Activated naive CD4-positive, alpha-beta T cell treated with anti-CD3 and anti-CD28 coated beads, Interleukin-2, amount 50 U/mL, for 24 hours (primary cell): ENCODE measurements at regions not wholly inside any gene's neighbourhood (a gene's known extent, or its start where the extent isn't known, plus 50 kb on each side); places are given as distances from the start of the nearest gene placed in this dataset.
"Not testable (repeated sequence)": the region's sequence is repeated elsewhere in the genome, so short reads cannot be mapped to it uniquely, and the experiment has no call there.

Source experiments
- H3K27ac Mint-ChIP-seq: one replicate; pipeline ENCODE4 v1.8.0; 2021; ENCODE audit warnings: mild to moderate bottlenecking, mixed read lengths
- H3K27me3 Mint-ChIP-seq: one replicate; pipeline ENCODE4 v1.8.0; 2021; ENCODE audit warnings: mixed read lengths
- H3K36me3 Mint-ChIP-seq: one replicate; pipeline ENCODE4 v1.8.0; 2021; ENCODE audit warnings: mixed read lengths
- H3K4me1 Mint-ChIP-seq: one replicate; pipeline ENCODE4 v1.8.0; 2021; ENCODE audit warnings: mixed read lengths
- H3K4me3 Mint-ChIP-seq: one replicate; pipeline ENCODE4 v1.8.0; 2021; ENCODE audit warnings: mild to moderate bottlenecking, mixed read lengths
- H3K9me3 Mint-ChIP-seq: one replicate; pipeline ENCODE4 v1.8.0; 2021; ENCODE audit warnings: mixed read lengths

DNA sequence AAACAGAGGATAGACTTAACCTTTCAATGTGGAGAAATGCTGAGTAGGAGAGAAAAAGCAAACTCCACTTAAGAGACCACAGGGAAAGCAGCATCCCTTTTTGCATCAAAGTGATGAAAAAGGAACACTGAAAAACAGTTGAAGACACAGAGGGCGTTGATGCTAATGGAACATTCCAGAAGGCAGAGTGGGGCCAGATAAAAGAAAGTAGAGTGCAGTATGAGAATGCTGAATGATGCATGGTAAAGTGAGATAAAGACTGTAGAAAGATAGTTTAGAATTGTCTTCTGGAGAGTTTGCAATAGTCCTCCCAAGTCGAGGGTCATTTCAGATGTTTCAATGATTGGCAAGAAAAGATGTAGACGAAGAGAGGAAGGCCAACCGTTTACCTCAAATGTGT lies 574.3 kb downstream of the PRR16 start:
- no peak overlapping the region for H3K27ac Mint-ChIP-seq
- no peaks in the 10 kb centered on the region for H3K27me3 Mint-ChIP-seq
- H3K4me3 Mint-ChIP-seq: no peak overlapping the region
- H3K4me1 Mint-ChIP-seq: no peaks in the 10 kb centered on the region
- no peaks in the 10 kb centered on the region for H3K9me3 Mint-ChIP-seq
- no peaks in the 10 kb centered on the region for H3K36me3 Mint-ChIP-seq

DNA sequence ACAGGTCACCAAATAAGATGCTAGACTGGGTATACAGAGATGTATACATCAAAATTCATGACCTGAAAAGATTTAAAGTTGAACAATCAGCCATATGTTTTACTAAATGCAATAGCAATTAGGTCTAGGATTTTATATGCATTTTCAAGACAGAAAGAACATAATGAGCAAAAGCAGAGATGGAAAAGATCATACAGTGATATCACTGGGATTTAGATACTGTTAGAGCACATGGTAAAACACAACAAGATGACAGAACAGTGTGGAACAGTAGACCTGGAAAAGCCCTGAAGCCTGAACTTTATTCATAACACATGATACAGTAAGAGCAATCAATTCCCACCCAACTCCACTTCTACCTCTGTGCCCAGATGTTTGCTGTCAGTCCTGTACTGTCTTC lies 585.9 kb downstream of the PRR16 start:
- peaks cover 4% of the 10 kb centered on the region for H3K9me3 Mint-ChIP-seq
- no peaks in the 10 kb centered on the region for H3K27me3 Mint-ChIP-seq
- H3K36me3 Mint-ChIP-seq: no peaks in the 10 kb centered on the region
- H3K4me1 Mint-ChIP-seq: no peaks in the 10 kb centered on the region
- H3K27ac Mint-ChIP-seq: no peak overlapping the region
- H3K4me3 Mint-ChIP-seq: no peak overlapping the region

DNA sequence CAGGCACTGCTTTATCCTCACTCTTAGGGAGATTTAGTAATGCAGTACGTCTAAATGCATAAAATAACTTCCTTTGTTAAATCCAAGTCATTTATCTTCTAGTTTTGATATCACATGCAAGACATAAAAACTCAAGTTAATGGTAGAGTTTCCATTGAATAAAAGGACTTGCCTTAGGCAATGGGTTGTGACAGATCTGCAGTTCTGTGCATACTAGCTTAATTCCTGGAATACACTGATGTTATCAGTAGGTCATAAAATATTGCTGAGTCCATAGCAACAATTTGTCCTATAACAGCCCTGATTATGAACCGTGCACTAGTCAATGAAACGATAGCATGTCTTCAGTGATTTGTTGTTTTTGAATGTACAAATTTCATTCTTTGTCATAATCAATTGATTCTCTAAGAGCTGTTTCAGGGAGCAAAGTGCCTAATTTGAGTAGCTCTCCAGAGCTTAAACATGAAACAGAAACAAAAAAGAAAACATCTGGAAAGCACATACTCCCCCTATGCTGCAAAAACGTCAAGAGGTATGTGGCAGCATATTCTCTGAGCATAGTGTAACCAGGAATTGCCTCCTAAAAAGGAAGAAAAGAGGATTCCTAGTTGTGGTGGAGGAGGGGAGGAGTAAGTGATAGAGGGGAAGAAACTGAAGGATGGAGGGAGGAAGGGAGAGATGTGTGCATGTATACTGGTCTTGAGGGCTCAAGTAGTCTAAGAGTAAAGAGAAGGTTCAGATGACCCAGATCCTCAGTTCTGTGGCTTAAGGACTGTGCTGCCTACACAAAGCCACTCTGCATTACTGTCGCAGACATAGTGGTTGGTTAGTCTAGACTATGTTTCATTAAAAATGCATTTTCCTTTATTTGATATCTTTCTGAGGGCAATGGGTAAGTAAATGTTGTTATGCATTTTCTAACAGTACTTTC lies 589.2 kb downstream of the PRR16 start:
- no peaks in the 10 kb centered on the region for H3K36me3 Mint-ChIP-seq
- H3K4me1 Mint-ChIP-seq: no peaks in the 10 kb centered on the region
- H3K27me3 Mint-ChIP-seq: no peaks in the 10 kb centered on the region
- H3K9me3 Mint-ChIP-seq: peaks cover 4% of the 10 kb centered on the region
- H3K27ac Mint-ChIP-seq: no peak overlapping the region
- H3K4me3 Mint-ChIP-seq: no peak overlapping the region

- H3K9me3 Mint-ChIP-seq: peaks cover 4% of the 10 kb centered on the region
- H3K36me3 Mint-ChIP-seq: no peaks in the 10 kb centered on the region
- H3K27me3 Mint-ChIP-seq: no peaks in the 10 kb centered on the region
- H3K4me1 Mint-ChIP-seq: no peaks in the 10 kb centered on the region
- no peak overlapping the region for H3K27ac Mint-ChIP-seq
- H3K4me3 Mint-ChIP-seq: no peak overlapping the region
These were observed 591.5 kb downstream of the PRR16 start for GRCh38 chr5:121055586-121055985.

DNA sequence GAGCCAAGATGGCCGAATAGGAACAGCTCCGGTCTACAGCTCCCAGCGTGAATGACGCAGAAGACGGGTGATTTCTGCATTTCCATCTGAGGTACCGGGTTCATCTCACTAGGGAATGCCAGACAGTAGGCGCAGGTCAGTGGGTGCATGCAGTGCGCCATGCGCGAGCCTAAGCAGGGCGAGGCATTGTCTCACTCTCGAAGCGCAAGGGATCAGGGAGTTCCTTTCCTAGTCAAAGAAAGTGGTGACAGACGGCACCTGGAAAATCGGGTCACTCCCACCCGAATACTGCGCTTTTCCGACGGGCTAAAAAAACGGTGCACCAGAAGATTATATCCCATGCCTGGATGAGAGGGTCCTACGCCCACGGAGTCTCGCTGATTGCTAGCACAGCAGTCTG lies 600.1 kb downstream of the PRR16 start:
- not testable (repeated sequence) for H3K27ac Mint-ChIP-seq, H3K4me3 Mint-ChIP-seq, H3K36me3 Mint-ChIP-seq, H3K9me3 Mint-ChIP-seq, H3K27me3 Mint-ChIP-seq, H3K4me1 Mint-ChIP-seq

DNA sequence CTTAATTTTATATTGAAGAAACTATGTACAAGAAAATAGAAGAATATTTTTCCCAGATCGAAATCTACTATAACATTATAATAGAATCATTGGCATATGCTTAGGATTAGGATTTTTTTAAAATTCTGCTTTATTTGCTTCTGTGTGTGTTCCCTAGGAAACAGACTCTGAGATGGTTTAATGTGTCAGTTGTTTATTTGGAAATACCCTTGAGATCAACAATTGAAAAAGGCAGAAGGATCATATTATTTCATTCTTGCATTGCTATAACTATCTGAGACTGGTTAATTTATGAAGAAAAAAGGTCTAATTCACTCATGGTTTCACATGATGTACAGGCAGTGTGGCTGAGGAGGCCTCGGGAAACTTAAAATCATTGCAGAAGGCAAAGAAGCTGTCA lies 622.6 kb downstream of the PRR16 start:
- Mint-ChIP-seq H3K4me3 (no peak overlapping the region), H3K36me3 (no peaks in the 10 kb centered on the region), H3K27ac (no peak overlapping the region), H3K9me3 (peaks cover 7% of the 10 kb centered on the region), H3K27me3 (no peaks in the 10 kb centered on the region), H3K4me1 (no peaks in the 10 kb centered on the region)

GRCh38 chr5:121087560-121087959 lies 623.5 kb downstream of the PRR16 start:
- Mint-ChIP-seq H3K27me3 (no peaks in the 10 kb centered on the region), H3K4me1 (no peaks in the 10 kb centered on the region), H3K4me3 (no peak overlapping the region), H3K36me3 (no peaks in the 10 kb centered on the region), H3K9me3 (peaks cover 7% of the 10 kb centered on the region), H3K27ac (no peak overlapping the region)

GRCh38 chr5:121088341-121088740 lies 624.2 kb downstream of the PRR16 start:
- H3K9me3 Mint-ChIP-seq: peaks cover 7% of the 10 kb centered on the region
- no peak overlapping the region for H3K27ac Mint-ChIP-seq
- no peaks in the 10 kb centered on the region for H3K4me1 Mint-ChIP-seq
- no peaks in the 10 kb centered on the region for H3K36me3 Mint-ChIP-seq
- H3K27me3 Mint-ChIP-seq: no peaks in the 10 kb centered on the region
- no peak overlapping the region for H3K4me3 Mint-ChIP-seq

GRCh38 chr5:121090822-121091221 lies 626.7 kb downstream of the PRR16 start:
- H3K36me3 Mint-ChIP-seq: no peaks in the 10 kb centered on the region
- no peaks in the 10 kb centered on the region for H3K27me3 Mint-ChIP-seq

GRCh38 chr5:121100931-121101330 lies 636.8 kb downstream of the PRR16 start:
- Mint-ChIP-seq H3K36me3 (no peaks in the 10 kb centered on the region), H3K27me3 (no peaks in the 10 kb centered on the region), H3K27ac (no peak overlapping the region), H3K4me1 (no peaks in the 10 kb centered on the region), H3K9me3 (peaks cover 12% of the 10 kb centered on the region), H3K4me3 (no peak overlapping the region)

More at GRCh38 chr5:121090822-121091221, 626.7 kb downstream of the PRR16 start:
- H3K4me3 Mint-ChIP-seq: no peak overlapping the region
- H3K9me3 Mint-ChIP-seq: peaks cover 7% of the 10 kb centered on the region
- no peaks in the 10 kb centered on the region for H3K4me1 Mint-ChIP-seq
- H3K27ac Mint-ChIP-seq: no peak overlapping the region

DNA sequence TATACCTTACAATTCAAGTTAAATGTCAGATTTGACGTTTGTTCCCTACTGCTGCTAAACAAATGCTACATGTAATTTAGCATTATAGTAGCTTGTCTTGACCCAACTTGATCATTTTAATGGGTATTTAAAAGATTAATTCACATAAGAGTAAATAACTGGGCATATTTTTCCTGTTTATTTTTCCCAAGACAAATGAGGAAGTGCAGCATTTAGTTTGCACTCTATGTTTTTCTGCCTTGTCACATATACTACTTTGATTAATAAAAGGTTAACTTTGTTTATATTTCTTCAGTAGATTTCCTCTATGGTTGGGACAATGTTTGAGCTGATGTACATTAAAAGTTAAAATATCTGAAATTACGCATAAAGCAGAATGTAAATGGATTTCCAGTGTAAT lies 641.8 kb downstream of the PRR16 start:
- Mint-ChIP-seq H3K27me3 (no peaks in the 10 kb centered on the region), H3K4me3 (no peak overlapping the region), H3K36me3 (no peaks in the 10 kb centered on the region), H3K27ac (no peak overlapping the region), H3K9me3 (no peaks in the 10 kb centered on the region), H3K4me1 (no peaks in the 10 kb centered on the region)

DNA sequence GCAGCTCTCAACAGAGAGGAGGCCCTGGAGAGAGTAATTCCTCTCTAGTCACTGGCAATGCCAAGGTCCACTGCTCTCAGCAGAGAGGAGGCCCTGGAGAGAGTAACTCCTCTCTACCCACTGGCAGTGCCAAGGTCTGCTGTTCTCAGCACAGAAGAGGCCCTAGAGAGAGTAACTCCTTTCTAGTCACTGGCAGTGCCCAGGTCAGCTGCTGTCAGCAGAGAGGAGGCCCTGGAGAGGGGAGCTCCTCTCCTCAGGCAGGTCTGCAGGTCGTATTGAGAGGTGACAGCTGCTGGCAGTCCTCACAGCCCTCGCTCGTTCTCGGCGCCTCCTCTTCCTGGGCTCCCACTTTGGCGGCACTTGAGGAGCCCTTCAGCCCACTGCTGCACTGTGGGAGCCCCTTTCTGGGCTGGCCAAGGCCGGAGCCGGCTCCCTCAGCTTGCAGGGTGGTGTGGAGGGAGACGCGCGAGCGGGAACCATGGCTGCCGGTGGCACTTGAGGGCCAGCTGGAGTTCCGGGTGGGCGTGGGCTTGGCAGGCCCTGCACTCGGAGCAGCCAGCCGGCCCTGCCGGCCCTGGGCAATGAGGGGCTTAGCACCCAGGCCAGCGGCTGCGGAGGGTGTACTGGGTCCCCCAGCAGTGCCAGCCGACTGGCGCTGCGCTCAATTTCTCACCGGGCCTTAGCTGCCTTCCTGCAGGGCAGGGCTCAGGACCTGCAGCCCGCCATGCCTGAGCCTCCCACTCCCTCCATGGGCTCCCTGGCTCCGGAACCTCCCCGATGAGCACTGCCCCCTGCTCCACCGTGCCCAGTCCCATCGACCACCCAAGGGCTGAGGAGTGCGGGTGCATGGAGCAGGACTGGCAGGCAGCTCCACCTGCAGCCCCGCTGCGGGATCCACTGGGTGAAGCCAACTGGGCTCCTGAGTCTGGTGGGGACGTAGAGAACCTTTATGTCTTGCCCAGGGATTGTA lies 642.9 kb downstream of the PRR16 start:
- not testable (repeated sequence) for H3K27ac Mint-ChIP-seq, H3K27me3 Mint-ChIP-seq, H3K4me3 Mint-ChIP-seq, H3K9me3 Mint-ChIP-seq, H3K4me1 Mint-ChIP-seq, H3K36me3 Mint-ChIP-seq

DNA sequence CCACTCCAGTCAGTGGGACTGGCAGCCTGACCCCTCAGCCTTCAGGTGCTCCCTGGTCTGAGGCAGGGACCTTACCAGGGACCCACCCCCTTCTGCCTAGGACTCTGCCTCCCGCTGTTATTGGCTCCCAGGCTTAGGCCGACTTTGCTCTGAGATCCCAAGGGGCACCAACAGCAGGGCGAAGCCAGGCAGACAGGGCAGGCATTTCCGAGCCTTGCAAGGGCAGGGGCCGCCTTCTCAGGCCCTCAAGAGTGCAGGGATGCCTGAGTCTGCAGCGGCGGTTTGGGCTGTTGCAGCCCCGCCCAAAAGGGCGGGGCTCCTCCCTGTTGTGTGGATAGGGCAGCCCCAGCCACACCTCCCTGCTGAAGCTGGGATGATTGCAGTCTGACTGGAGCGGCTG lies 644.6 kb downstream of the PRR16 start:
- no peaks in the 10 kb centered on the region for H3K4me1 Mint-ChIP-seq
- no peaks in the 10 kb centered on the region for H3K9me3 Mint-ChIP-seq
- no peaks in the 10 kb centered on the region for H3K36me3 Mint-ChIP-seq
- no peaks in the 10 kb centered on the region for H3K27me3 Mint-ChIP-seq
- no peak overlapping the region for H3K27ac Mint-ChIP-seq
- no peak overlapping the region for H3K4me3 Mint-ChIP-seq

GRCh38 chr5:121109817-121110216 lies 645.7 kb downstream of the PRR16 start:
- Mint-ChIP-seq H3K4me1 (no peaks in the 10 kb centered on the region), H3K27me3 (no peaks in the 10 kb centered on the region), H3K4me3 (no peak overlapping the region), H3K27ac (no peak overlapping the region), H3K9me3 (peaks cover 8% of the 10 kb centered on the region), H3K36me3 (no peaks in the 10 kb centered on the region)

DNA sequence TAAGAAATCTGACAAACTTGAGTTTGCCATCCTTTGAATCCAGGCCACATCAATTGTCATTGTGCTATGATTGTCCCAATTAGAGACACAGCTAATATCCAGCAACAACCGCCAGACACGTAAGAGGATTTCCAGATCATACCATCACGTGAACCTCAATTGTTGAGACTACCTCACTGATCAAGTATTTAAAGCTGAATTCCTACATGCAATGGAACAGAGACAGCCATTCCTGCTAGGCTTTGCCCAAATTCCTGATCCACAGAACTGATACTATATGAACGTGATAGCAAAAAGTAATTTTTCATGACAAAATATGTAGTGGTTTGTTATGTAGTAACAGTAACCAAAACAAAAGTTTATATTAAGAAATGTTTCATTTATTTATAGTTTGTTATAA lies 657.7 kb downstream of the PRR16 start:
- Mint-ChIP-seq H3K36me3 (no peaks in the 10 kb centered on the region), H3K4me1 (no peaks in the 10 kb centered on the region), H3K4me3 (no peak overlapping the region), H3K27ac (no peak overlapping the region), H3K9me3 (peaks cover under 1% of the 10 kb centered on the region), H3K27me3 (no peaks in the 10 kb centered on the region)

DNA sequence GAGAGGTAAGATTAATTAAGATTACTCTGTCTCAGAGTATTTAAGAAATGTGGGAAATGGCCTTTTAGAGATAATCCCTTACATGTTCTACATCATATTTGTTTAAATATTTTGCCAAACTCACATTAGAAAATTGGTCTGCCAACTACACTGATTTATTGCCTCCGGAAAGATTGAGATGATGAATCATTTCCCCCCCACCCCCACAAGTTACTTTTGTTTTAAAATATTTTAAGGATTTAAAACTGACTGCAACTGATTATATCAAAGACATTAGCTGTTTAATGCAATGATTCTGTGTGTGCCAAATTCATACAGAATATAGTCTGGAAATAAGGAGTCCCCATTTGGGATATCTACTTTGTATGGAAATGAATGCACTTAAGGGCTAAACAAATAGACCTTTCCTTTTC lies 674.4 kb downstream of the PRR16 start:
- H3K27me3 Mint-ChIP-seq: no peaks in the 10 kb centered on the region
- no peaks in the 10 kb centered on the region for H3K4me1 Mint-ChIP-seq
- no peaks in the 10 kb centered on the region for H3K36me3 Mint-ChIP-seq
- H3K4me3 Mint-ChIP-seq: no peak overlapping the region
- H3K27ac Mint-ChIP-seq: no peak overlapping the region
- H3K9me3 Mint-ChIP-seq: peaks cover 5% of the 10 kb centered on the region
